Pancreas (tissue), 10 donors: ENCODE measurements at regions not wholly inside any gene's neighbourhood (a gene's known extent, or its start where the extent isn't known, plus 50 kb on each side); places are given as distances from the start of the nearest gene placed in this dataset.

ENCODE experiments used
- ATAC-seq, 4 donors: fragments of 200-7000 bp; cut with Tn5 transposase; one replicate each; pipeline versions ENCODE4 v1.8.0 to v1.9.1; 2020; ENCODE audit warnings: mild to moderate bottlenecking in 4 of 4, moderate library complexity in 4 of 4
- DNase-seq, 6 donors: peaks; one replicate each; pipeline ENCODE4 v3.0.0-alpha.2; 2020
- FAIRE-seq: peaks from 2 replicates; lab custom pipeline; 2012; peaks lifted over from hg19 to GRCh38; lab: Jason Lieb, UNC
- H3K27ac ChIP-seq, 4 donors: fragments of 200-600 bp; sonication (generic); 1 replicate in 3 of 4; 2 replicates in 1 of 4; pipeline versions ENCODE4 v1.5.0 to v1.8.0; 2020
- H3K27me3 ChIP-seq, 4 donors: fragments of 200-600 bp; one replicate each; pipeline ENCODE4 v1.8.0; 2021
- H3K36me3 ChIP-seq, 3 donors: fragments of 200-600 bp; sonication (generic) in 1 of 3; one replicate each; pipeline versions ENCODE4 v1.5.0 to v1.8.0; 2020 to 2021
- H3K4me1 ChIP-seq, 3 donors: fragments of 200-600 bp; one replicate each; pipeline ENCODE4 v1.8.0; 2021
- H3K4me3 ChIP-seq, 4 donors: fragments of 200-600 bp; sonication (generic) in 2 of 4; one replicate each; pipeline versions ENCODE4 v1.5.0 to v1.8.0; 2020 to 2021
- H3K9me3 ChIP-seq, 4 donors: fragments of 200-600 bp; one replicate each; pipeline ENCODE4 v1.8.0; 2021
- CTCF ChIP-seq, 4 donors: fragments of 200-600 bp; sonication (generic) in 3 of 4; IDR thresholded peaks; one replicate each; pipeline versions ENCODE4 v1.5.0 to v1.8.0; 2021; ENCODE audit warnings: antibody characterized with exemption in 4 of 4
- WGBS, 2 donors: extraction: QIAGEN DNeasy Blood & Tissue Kit; methylation state at CpG; one replicate each; pipeline ENCODE4 v1.1.7; 2013; 5-methylcytosine and 5-hydroxymethylcytosine counted together
- intact Hi-C, 3 donors: fragments of 100-400 bp; cut with DNase I; formaldehyde crosslinking; loops; one replicate each; pipeline versions ENCODE4 v1.11.1 to v1.14.2; 2022
- donor health status: healthy with polysubstance abuse.
- donor health status: DM: no; HTN: no; CAD: no; lungs with moderate emphysema.
- donor health status: DM: no; HTN: no; CAD: no.
- donor health status: control.
- donor health status: control.
- donor health status: Bipolar disorder and iron deficiency.
- donor health status: DM: yes; HTN: yes; CAD: no.
- donor health status: DM: no; HTN: no; CAD: no.
- donor health status: DM: no; HTN: no; CAD: no.
- donor health status: DM: yes; HTN: yes; CAD: no.

- Histone ChIP-seq H3K27me3 (no peaks in the 10 kb centered on the region), H3K36me3 (no peaks in the 10 kb centered on the region), H3K9me3 (no peaks in the 10 kb centered on the region), H3K4me1 (no peaks in the 10 kb centered on the region), H3K4me3 (no peak overlapping the region), H3K27ac (no peak overlapping the region)
- DNase-seq (no peak), ATAC-seq (no peak), FAIRE-seq (no peak)
- 86 to 87% methylated on average over 10 of the region's 10 CpGs for WGBS, 2 donors
- no peak for TF ChIP-seq CTCF (IDR thresholded peaks at IDR 0.05)
- intact Hi-C loops: no loop called here
Observed at GRCh38 chr3:115255197-115255585, 108.1 kb upstream of the ZBTB20 start.

- no peak for TF ChIP-seq CTCF (IDR thresholded peaks at IDR 0.05)
- ATAC-seq (no peak), DNase-seq (no peak), FAIRE-seq (no peak)
- H3K36me3 ChIP-seq: no peaks in the 10 kb centered on the region
- no peaks in the 10 kb centered on the region for H3K27me3 ChIP-seq
- H3K27ac ChIP-seq: no peak overlapping the region
- no peaks in the 10 kb centered on the region for H3K4me1 ChIP-seq
- no peaks in the 10 kb centered on the region for H3K9me3 ChIP-seq
- intact Hi-C loops: no loop called here
- 73 to 87% methylated on average over 2 of the region's 2 CpGs for WGBS, 2 donors
- no peak overlapping the region for H3K4me3 ChIP-seq
Observed at GRCh38 chr3:115270849-115271248, 123.8 kb upstream of the ZBTB20 start.

GRCh38 chr3:115272036-115272824 lies 125.1 kb upstream of the ZBTB20 start:
- no peaks in the 10 kb centered on the region for H3K36me3 ChIP-seq
- no peak for TF ChIP-seq CTCF (IDR thresholded peaks at IDR 0.05)
- FAIRE-seq (no peak), ATAC-seq (peak in 2 of 4 donors; percentile 69 to 79), DNase-seq (no peak)
- H3K9me3 ChIP-seq: no peaks in the 10 kb centered on the region
- H3K4me3 ChIP-seq: no peak overlapping the region
- intact Hi-C loops: no loop called here
- H3K27me3 ChIP-seq: no peaks in the 10 kb centered on the region
- WGBS, 2 donors: 76 to 80% methylated on average over 10 of the region's 10 CpGs
- H3K27ac ChIP-seq: no peak overlapping the region
- H3K4me1 ChIP-seq: no peaks in the 10 kb centered on the region

- Histone ChIP-seq H3K36me3 (no peaks in the 10 kb centered on the region), H3K27ac (no peak overlapping the region), H3K27me3 (no peaks in the 10 kb centered on the region), H3K9me3 (no peaks in the 10 kb centered on the region), H3K4me3 (no peak overlapping the region), H3K4me1 (no peaks in the 10 kb centered on the region)
- DNase-seq: no peak
- WGBS, 2 donors: 41 to 45% methylated on average over 1 of the region's 1 CpG
- no peak for ATAC-seq
- TF ChIP-seq CTCF (IDR thresholded peaks at IDR 0.05): no peak
- intact Hi-C loops: no loop called here
- FAIRE-seq: no peak
Observed at GRCh38 chr3:115275896-115276295, 128.8 kb upstream of the ZBTB20 start.

- Histone ChIP-seq H3K27ac (no peak overlapping the region), H3K36me3 (no peaks in the 10 kb centered on the region), H3K27me3 (no peaks in the 10 kb centered on the region), H3K9me3 (no peaks in the 10 kb centered on the region), H3K4me3 (no peak overlapping the region), H3K4me1 (no peaks in the 10 kb centered on the region)
- ATAC-seq: peak in 2 of 4 donors; percentile 53 to 56
- intact Hi-C loops: no loop called here
- no peak for FAIRE-seq
- no peak for TF ChIP-seq CTCF (IDR thresholded peaks at IDR 0.05)
- DNase-seq: no peak
- 85 to 88% methylated on average over 1 of the region's 1 CpG for WGBS, 2 donors
Observed at GRCh38 chr3:115279939-115280338, 132.9 kb upstream of the ZBTB20 start.
